ENCODE measurements at regions not wholly inside any gene's neighbourhood (a gene's known extent, or its start where the extent isn't known, plus 50 kb on each side); places are given as distances from the start of the nearest gene placed in this dataset.
"Not testable (repeated sequence)": the region's sequence is repeated elsewhere in the genome, so short reads cannot be mapped to it uniquely, and the experiment has no call there.

DNA sequence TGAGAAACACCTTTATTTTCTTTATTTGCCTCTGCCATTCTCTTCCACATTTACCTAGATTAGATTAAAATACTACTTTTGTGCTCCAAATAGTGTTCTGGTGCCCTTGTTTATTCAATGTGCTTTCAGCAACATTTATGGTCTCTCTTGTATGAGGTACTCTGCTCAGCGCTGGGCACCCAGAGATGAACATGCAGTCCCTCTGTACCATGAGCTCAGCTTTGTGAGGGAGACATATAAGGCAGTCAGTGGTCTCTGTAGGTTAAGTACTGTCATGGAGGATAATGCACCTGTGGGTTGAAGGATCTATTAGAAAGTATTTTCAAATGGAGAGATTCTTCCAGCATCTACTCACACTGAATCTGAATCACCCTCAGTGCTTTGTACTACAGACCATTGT is 176.5 kb downstream of the TAF11L14 start:
- in situ Hi-C loops (cut with MboI; ENCODE audit: low pct_unique_long_range_greater_than_20kb, low sequenced_read_pairs): no loop called here
- no peak for DNase-seq

DNA sequence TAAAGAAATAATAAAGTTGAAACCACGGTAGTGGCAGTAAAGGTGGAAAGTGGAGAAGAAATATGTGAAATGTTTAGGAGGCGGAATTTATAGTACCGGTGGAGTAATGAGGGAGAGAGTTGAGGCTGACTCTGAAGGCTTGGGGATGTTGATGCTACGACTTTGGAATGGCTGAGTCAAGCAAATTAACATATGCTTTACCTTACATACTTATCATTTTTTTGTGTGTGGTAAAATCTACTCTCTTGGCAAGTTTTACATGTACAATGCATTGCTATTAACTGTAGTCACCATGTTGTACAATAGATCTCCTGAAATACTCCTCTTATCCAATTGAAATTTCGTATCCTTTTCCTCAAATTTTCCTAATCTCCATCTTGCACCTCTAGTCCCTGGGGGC is 179.0 kb downstream of the TAF11L14 start:
- in situ Hi-C loops (cut with MboI; ENCODE audit: low pct_unique_long_range_greater_than_20kb, low sequenced_read_pairs): no loop called here
- DNase-seq: no peak

DNA sequence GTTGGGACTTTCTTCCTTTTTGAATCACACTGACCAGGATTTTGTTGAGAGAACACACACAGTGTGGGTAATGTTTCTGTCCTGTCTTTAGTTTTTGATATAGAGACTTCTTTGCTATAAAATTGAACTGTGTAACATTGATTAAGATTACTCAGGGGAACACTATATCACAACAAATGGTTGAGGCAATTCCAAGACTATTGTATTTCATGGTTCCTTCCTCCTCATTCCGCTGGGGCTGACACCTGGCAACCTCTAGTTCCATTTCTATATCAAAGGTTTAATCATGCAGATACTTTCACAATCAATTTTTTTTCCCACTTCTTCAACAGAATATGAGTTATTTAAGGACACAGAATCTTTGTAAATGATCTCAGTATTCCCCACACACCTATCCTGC is 182.2 kb downstream of the TAF11L14 start:
- no peak for DNase-seq
- in situ Hi-C loops (cut with MboI; ENCODE audit: low pct_unique_long_range_greater_than_20kb, low sequenced_read_pairs): no loop called here

DNA sequence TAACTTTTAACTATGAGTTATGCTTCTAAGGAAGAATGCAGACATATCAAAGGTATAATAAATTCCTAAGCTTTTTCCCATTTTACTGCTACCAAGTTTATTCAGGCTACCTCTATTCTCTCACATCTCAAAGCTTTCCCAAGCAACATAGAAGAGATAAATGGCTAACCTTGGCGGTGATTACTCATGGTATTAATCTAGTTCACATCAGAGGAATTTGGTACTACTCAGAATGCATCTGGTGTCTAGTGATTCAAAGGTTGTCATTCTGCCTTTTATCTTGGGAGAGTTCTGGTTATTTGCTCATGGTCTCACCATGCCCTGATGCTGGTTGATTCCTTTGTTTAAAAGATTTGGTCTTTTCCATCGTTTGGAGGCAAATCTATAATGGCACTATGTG is 182.7 kb downstream of the TAF11L14 start:
- in situ Hi-C loops (cut with MboI; ENCODE audit: low pct_unique_long_range_greater_than_20kb, low sequenced_read_pairs): no loop called here
- DNase-seq: no peak

DNA sequence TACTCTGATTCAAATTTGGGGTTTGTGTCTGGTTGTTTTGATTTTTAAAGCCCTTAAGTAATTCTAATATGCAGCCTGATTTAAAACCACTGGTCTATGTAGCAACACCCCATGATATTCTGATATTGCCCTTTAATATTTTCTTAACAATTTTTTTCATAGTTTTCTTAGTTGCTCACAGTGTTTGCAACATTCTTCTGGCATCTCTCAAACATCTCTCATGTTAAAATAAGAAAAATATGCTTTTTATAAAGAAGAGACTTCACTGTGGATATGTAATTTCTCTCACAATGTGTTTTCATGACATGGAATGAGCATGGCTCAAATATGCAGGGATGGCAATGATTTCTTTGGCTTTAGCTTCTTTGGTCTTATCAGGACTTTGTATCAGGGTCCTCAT is 183.7 kb downstream of the TAF11L14 start:
- DNase-seq: no peak
- in situ Hi-C loops (cut with MboI; ENCODE audit: low pct_unique_long_range_greater_than_20kb, low sequenced_read_pairs): no loop called here

DNA sequence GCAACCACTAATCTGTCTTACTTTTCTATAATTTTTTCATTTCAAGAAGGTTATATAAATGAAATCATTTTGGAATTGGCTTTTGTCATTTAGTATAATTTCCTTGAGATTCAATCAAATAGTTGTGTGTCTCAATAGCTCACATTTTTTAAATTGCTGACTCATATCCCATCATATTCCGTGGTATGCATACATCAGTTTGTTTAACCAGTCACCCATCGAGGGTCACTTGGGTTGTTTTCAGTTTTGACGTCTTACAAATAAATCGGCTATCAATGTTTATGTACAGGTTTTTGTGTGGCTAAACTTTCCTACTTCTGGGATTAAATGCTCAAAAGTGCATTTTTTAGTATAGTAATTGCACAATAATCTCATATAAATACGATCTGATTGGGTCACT is 185.5 kb downstream of the TAF11L14 start:
- in situ Hi-C loops (cut with MboI; ENCODE audit: low pct_unique_long_range_greater_than_20kb, low sequenced_read_pairs): no loop called here
- no peak for DNase-seq

DNA sequence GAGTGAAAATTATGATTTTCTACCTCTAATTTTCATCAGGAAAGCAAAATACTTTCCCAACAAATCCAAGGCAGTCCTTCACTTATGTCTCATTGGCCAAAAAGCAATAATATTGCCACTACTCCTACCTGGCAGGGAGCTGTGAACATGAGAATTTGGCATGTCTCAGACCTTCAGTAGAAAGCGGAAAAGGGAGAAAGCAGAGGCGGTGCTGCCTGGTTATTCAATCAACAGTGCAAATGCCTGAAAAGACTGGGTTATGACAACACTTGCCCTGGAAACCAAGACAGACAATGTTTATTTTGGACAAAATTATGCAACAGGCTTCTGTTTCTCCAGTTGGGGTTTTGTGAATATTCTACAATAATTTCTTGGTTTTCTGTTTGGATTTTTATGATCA is 194.4 kb downstream of the TAF11L14 start:
- no peak for DNase-seq
- in situ Hi-C loops (cut with MboI; ENCODE audit: low pct_unique_long_range_greater_than_20kb, low sequenced_read_pairs): no loop called here

DNA sequence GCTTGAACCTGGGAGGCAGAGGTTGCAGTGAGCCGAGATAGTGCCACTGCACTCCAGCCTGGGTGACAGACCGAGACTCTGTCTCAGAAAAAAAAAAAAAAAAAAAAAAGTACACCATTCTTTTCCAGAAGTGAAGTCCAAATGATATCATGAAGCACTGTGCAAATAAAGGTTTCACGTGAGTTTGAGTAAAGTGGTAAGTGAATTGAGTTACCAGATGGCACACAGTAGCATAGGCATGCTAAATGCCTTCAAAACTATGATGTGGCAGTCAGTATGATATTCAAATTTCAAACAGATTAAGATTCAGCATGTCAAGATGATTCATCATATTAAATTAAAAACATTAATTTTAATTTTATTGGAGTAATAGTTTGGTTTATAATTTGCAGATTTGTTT is 195.2 kb downstream of the TAF11L14 start:
- no peak for DNase-seq
- in situ Hi-C loops (cut with MboI; ENCODE audit: low pct_unique_long_range_greater_than_20kb, low sequenced_read_pairs): no loop called here

DNA sequence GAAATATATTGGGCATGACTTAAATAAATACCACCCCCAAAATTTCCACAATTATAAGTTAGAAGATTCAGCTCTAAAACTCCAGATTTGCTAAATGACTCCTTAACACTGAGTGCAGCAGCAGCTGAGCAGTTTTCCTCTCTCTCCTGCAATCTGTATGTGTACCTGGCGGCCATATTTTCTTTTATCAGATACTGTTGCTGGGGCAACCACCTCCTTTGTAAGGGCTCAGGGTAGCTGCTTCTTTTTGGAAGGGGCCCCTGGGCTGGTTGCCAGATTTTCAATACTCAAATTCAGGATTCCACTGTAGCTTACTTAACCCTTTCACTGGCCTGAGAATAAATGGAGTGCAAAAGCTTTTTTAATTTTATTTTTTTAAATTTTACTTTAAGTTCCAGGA is 197.0 kb downstream of the TAF11L14 start:
- no peak for DNase-seq
- in situ Hi-C loops (cut with MboI; ENCODE audit: low pct_unique_long_range_greater_than_20kb, low sequenced_read_pairs): no loop called here

DNA sequence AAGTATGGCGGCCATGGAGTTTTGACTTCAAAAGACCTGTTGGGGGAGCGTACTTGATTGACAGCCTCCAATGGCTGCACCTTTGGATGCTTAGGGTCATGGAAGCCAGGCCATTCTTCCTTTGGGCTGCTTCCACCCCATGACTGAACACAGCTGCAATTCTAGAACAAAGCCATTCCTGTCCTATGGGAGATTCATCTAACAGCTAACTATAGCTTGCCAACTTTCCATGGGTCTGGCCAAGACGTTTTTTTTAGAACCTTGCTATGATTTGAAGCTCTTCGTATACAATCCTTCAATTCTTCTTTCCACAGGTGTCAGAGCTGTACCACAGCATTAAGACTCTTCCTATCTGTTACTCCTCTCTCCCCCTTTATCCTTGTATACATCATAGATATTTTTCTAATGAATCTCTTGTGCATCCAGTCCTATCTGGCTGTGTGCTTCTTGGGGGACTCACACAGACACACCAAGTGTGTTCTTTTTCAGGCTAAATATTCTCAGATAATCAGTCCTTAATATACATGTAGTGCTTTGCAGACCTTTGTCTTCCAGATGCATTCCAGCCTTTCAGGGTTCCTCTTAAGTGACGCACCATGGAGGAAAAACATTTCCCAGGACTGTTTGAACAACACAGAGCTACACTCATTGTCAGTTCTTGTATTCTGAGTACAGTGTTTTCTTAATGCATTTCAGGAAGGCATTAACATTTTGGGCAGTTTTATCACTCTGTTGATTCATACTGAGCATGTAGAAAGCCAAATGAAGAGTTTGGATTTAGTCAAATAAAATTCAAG is 198.9 kb downstream of the TAF11L14 start:
- in situ Hi-C loops (cut with MboI; ENCODE audit: low pct_unique_long_range_greater_than_20kb, low sequenced_read_pairs): no loop called here
- no peak for DNase-seq

DNA sequence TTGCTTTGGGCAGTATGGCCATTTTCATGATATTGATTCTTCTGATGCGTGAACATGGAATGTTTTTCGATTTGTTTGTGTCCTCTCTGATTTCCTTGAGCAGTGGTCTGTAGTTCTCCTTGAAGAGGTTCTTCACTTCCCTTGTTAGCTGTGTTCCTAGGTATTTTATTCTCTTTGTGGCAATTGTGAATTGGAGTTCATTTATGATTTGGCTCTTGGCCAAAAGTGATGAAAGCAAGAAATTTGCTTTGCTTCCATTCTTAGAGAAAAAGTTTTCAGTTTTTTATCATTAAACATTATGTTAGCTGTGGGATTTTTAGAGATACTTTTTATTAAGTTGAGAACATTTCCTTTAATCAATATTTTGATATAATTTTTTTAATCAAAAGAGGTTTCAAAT is 203.5 kb downstream of the TAF11L14 start:
- in situ Hi-C loops (cut with MboI; ENCODE audit: low pct_unique_long_range_greater_than_20kb, low sequenced_read_pairs): no loop called here
- DNase-seq: no peak

DNA sequence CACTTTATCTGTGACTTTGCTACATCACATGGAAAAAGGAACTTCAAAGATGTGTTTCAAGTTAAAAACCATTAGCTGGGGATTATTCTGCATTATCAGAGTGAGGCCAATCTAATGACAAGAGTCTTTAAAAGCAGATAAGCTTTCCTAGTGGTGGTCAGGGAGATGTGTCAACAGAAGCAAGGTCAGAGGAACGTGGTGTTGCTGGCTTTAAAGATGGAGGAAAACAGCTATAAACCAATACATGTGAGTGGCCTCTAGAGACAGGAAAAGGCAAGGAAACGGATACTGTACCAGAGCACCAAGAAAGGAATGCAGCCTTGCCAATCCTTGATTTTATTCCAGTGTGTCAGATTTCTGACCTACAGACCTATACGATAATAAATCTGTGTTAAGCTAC is 204.2 kb downstream of the TAF11L14 start:
- in situ Hi-C loops (cut with MboI; ENCODE audit: low pct_unique_long_range_greater_than_20kb, low sequenced_read_pairs): no loop called here
- no peak for DNase-seq

DNA sequence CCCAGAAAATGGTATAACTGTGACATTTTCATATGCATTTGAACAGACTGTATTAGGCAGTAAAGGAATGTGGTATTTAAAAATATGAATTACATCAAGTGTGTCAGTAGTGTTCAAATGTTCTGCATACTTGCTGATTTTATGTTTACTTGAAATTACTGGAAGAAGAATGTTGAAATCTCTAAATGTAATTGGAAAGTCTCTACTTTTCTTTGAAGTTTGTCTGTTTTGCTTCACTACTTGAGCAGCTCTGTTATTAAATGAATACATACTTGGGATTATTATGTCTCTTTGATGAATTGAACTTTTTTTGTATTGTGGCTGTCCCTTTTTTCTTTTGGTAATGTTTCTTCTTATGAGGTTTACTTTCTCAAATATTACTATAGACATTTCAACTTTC is 205.6 kb downstream of the TAF11L14 start:
- in situ Hi-C loops (cut with MboI; ENCODE audit: low pct_unique_long_range_greater_than_20kb, low sequenced_read_pairs): no loop called here
- DNase-seq: no peak

DNA sequence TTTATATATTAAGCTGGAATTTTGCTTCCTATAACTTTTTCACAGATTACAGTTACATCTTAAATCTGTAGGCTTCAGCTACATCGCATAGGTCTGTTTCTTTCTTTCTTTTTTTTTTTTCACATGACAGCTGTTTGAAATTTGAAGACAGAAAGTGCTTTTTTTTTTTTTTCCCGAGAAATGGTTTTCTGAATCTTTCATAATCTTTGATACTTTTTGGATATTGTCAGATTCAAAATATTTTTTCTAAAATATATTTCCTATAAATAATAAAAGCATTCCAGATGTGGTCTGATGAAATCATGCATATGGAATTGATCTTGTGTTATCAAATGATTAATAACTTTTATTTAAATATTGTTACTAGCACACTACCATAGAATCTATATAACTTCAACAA is 212.2 kb downstream of the TAF11L14 start:
- DNase-seq: no peak
- in situ Hi-C loops (cut with MboI; ENCODE audit: low pct_unique_long_range_greater_than_20kb, low sequenced_read_pairs): no loop called here

DNA sequence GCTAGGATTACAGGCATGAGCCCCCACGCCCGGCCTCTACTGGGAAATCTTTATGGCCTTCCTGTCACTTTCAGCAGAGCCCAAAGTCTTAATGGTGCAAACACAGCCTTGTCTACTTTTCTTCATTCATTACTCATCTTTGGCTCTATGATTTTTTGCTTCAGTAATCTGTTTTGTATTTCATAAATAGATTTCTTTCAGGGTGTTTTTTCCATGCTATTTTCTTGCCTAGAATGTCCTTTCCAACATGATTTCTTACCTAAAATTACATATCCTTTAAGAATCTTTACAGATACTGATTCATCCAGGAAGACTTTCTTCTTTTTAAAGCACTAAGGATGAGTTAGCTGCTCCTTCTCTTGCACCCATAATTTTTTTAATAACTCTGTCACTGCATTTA is 213.0 kb downstream of the TAF11L14 start:
- DNase-seq: no peak
- in situ Hi-C loops (cut with MboI; ENCODE audit: low pct_unique_long_range_greater_than_20kb, low sequenced_read_pairs): no loop called here

DNA sequence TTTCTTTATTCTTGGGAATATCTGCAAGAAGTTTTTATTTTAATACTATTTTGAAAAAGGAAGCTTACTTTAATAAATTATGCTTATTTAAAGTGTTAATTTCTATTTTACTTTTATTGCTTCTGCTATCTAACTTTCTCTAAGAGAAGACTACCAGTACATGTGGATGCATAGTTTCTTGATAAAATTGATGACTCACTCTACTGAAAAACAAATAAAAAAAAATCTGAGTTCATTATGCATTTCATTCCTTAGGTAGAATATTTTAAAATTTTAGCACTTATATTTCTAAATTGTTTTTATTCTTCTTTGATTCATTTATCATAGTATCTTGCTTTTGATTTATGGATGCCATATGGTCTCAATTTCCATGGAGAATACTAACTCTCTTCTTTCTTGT is 217.9 kb downstream of the TAF11L14 start:
- DNase-seq: no peak
- in situ Hi-C loops (cut with MboI; ENCODE audit: low pct_unique_long_range_greater_than_20kb, low sequenced_read_pairs): no loop called here

DNA sequence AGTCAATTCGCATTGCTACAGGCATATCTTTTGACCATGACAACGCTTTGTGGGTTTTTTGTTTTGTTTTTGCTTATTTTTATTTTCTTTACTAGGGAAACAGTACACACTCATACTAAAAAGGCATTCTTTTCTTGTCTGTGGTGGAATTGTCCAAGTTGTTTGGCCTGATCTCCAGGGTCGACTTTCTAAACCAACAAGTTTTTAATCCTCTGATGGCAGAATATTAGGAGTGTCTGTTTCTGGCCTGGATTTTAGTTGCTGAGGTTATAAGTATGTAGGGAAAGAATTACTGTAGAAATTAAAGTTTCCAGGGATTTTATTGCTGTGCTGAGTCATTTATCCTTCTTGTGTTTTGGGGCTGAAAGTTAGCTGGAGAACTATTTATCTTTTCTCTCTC is 218.5 kb downstream of the TAF11L14 start:
- in situ Hi-C loops (cut with MboI; ENCODE audit: low pct_unique_long_range_greater_than_20kb, low sequenced_read_pairs): no loop called here
- DNase-seq: no peak

DNA sequence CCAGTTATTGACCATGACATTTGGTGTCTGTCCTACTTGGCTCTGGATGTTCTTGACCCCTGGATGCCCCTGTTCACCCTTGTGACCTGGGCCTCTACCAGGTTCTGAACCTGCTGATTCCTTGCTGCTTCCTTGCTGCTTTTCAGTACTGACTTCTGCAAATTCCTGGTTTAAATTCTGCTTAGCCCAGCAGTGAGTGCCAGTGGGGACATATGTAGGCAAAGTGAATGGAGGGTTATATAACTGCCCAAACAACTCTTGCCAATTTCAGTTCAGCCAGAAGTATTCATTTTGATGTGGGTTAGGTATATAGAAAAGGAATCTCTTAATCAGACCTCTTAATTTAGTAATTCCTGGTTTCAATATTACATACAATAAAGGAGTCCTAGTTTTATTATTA is 220.6 kb downstream of the TAF11L14 start:
- DNase-seq: no peak
- in situ Hi-C loops (cut with MboI; ENCODE audit: low pct_unique_long_range_greater_than_20kb, low sequenced_read_pairs): no loop called here

DNA sequence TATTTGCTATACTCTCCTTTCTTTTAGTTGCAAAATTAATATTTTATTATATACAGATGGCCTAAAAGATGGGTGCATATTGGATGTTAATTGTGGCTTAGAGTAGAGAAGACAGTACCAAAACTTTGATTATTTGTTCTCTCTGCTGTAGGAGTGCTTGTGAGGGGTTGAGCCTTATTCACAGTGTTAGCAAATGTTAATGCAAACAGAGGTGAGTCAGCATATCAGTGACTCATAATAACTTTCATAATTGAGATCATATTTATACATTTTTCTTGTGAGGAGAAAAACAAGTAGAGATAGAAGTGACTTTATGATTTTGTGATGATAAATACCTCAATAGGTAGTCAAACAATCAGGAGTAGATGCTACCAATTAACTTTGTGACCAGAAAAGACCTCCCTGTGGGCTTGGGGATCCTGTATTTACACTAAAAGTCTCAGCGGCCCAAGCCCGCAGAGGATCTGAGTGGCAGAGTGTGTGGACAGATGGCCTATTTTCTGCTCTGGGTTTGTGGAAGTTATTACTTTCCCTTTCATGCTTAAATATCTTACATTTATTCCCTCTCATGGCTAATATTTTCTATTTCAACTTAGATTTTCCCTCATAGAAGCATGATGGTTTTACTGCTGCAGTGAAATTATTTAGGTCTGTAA is 226.5 kb downstream of the TAF11L14 start:
- in situ Hi-C loops (cut with MboI; ENCODE audit: low pct_unique_long_range_greater_than_20kb, low sequenced_read_pairs): no loop called here
- DNase-seq: no peak

DNA sequence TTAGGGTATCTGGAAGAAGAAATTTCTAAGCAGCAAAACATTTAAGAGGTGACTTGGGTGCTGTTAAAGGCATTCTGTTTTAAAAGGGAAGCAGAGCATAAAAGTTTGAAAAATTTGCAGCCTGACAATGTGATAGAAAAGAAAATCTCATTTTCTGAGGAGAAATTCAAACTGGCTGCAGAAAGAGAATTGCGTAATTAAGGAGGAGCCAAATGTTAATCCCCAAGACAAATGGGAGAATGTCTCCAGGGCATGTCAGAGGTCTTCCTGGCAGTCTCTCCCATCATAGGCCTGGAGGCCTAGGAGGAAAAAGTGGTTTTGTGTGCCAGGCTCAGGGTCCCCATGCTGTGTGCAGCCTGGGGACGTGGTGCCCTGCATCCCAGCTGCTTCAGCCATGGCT is 230.6 kb downstream of the TAF11L14 start:
- in situ Hi-C loops (cut with MboI; ENCODE audit: low pct_unique_long_range_greater_than_20kb, low sequenced_read_pairs); DNase-seq: not testable (repeated sequence)

DNA sequence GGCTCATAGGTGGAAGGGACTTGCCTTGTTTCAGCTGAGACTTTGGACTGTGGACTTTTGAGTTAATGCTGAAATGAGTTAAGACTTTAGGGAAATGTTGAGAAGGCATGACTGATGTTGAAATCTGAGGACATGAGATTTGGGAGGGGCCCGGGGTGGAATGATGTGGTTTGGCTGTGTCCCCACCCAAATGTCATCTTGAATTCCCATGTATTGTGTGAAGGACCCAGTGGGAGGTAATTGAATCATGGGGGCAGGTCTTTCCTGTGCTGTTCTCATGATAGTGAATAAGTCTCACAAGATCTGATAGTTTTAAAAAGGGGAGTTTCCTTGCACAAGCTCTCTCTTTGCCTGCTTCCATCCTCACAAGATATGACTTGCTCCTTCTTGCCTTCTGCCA is 231.7 kb downstream of the TAF11L14 start:
- DNase-seq; in situ Hi-C loops (cut with MboI; ENCODE audit: low pct_unique_long_range_greater_than_20kb, low sequenced_read_pairs): not testable (repeated sequence)

Data from KBM-7 (cell line).